HUES6 (cell line): ENCODE measurements at regions not wholly inside any gene's neighbourhood (a gene's known extent, or its start where the extent isn't known, plus 50 kb on each side); places are given as distances from the start of the nearest gene placed in this dataset.

Source experiments
- H3K27ac ChIP-seq: 2 replicates; pipeline ENCODE4 v1.7.0; 2013; ENCODE audit warnings: low read depth, mild to moderate bottlenecking, low read length, inconsistent platforms
- H3K27me3 ChIP-seq: 2 replicates; pipeline ENCODE4 v1.6.1; 2013; ENCODE audit warnings: low read length; ENCODE audit not compliant: control insufficient read depth, insufficient read depth
- H3K36me3 ChIP-seq: 2 replicates; pipeline ENCODE4 v1.6.1; 2013; ENCODE audit warnings: low read length; ENCODE audit not compliant: control insufficient read depth, insufficient read depth
- H3K4me1 ChIP-seq: 2 replicates; pipeline ENCODE4 v1.6.1; 2013; ENCODE audit warnings: low read length; ENCODE audit not compliant: control insufficient read depth, insufficient read depth
- H3K4me3 ChIP-seq: 2 replicates; pipeline ENCODE4 v1.5.1; 2013; ENCODE audit warnings: low read depth, low read length
- H3K9ac ChIP-seq: one replicate; pipeline ENCODE4 v1.6.1; 2013; ENCODE audit warnings: mild to moderate bottlenecking, low read length
- H3K9me3 ChIP-seq: 2 replicates; pipeline ENCODE4 v1.6.1; 2013; ENCODE audit warnings: low read depth, low read length; ENCODE audit not compliant: control insufficient read depth, insufficient read depth

GRCh38 chr9:82153032-82153431, 164.5 kb downstream of the SPATA31D1 start:
- no peaks in the 10 kb centered on the region for H3K27me3 ChIP-seq
- H3K9me3 ChIP-seq, result no peaks in the 10 kb centered on the region
- no peak overlapping the region for H3K27ac ChIP-seq
- H3K36me3 ChIP-seq, result no peaks in the 10 kb centered on the region
- no peak overlapping the region for H3K4me3 ChIP-seq
- no peaks in the 10 kb centered on the region for H3K4me1 ChIP-seq
- H3K9ac ChIP-seq, result no peak overlapping the region

- Histone ChIP-seq H3K4me1 (no peaks in the 10 kb centered on the region), H3K27me3 (no peaks in the 10 kb centered on the region), H3K4me3 (no peak overlapping the region), H3K27ac (no peak overlapping the region), H3K36me3 (no peaks in the 10 kb centered on the region), H3K9ac (no peak overlapping the region), H3K9me3 (no peaks in the 10 kb centered on the region)
Measured at GRCh38 chr9:82154573-82154972, 166.0 kb downstream of the SPATA31D1 start.

- Histone ChIP-seq H3K4me1 (no peaks in the 10 kb centered on the region), H3K36me3 (no peaks in the 10 kb centered on the region), H3K9ac (no peak overlapping the region), H3K27me3 (no peaks in the 10 kb centered on the region), H3K4me3 (no peak overlapping the region), H3K27ac (no peak overlapping the region), H3K9me3 (no peaks in the 10 kb centered on the region)
Measured at GRCh38 chr9:82161876-82162275, 173.3 kb downstream of the SPATA31D1 start.

GRCh38 chr9:82164159-82164558, 175.6 kb downstream of the SPATA31D1 start:
- Histone ChIP-seq H3K9me3 (no peaks in the 10 kb centered on the region), H3K27ac (no peak overlapping the region), H3K9ac (no peak overlapping the region), H3K27me3 (no peaks in the 10 kb centered on the region), H3K4me1 (no peaks in the 10 kb centered on the region), H3K4me3 (no peak overlapping the region), H3K36me3 (no peaks in the 10 kb centered on the region)

GRCh38 chr9:82167296-82167695, 178.7 kb downstream of the SPATA31D1 start:
- no peak overlapping the region for H3K27ac ChIP-seq
- no peaks in the 10 kb centered on the region for H3K36me3 ChIP-seq
- no peaks in the 10 kb centered on the region for H3K27me3 ChIP-seq
- H3K4me1 ChIP-seq, result peaks cover 9% of the 10 kb centered on the region
- no peaks in the 10 kb centered on the region for H3K9me3 ChIP-seq
- no peak overlapping the region for H3K9ac ChIP-seq
- no peak overlapping the region for H3K4me3 ChIP-seq

- H3K9ac ChIP-seq, result no peak overlapping the region
- no peak overlapping the region for H3K4me3 ChIP-seq
- H3K4me1 ChIP-seq, result peaks cover 9% of the 10 kb centered on the region
- H3K36me3 ChIP-seq, result no peaks in the 10 kb centered on the region
- H3K27me3 ChIP-seq, result no peaks in the 10 kb centered on the region
- H3K9me3 ChIP-seq, result no peaks in the 10 kb centered on the region
- no peak overlapping the region for H3K27ac ChIP-seq
Measured at GRCh38 chr9:82168585-82168984, 180.0 kb downstream of the SPATA31D1 start.

GRCh38 chr9:82170866-82171265, 182.3 kb downstream of the SPATA31D1 start:
- H3K4me3 ChIP-seq, result no peak overlapping the region
- H3K36me3 ChIP-seq, result no peaks in the 10 kb centered on the region
- no peaks in the 10 kb centered on the region for H3K27me3 ChIP-seq
- no peaks in the 10 kb centered on the region for H3K9me3 ChIP-seq
- peaks cover 9% of the 10 kb centered on the region for H3K4me1 ChIP-seq
- H3K9ac ChIP-seq, result no peak overlapping the region
- no peak overlapping the region for H3K27ac ChIP-seq

GRCh38 chr9:82171271-82171670, 182.7 kb downstream of the SPATA31D1 start:
- Histone ChIP-seq H3K4me3 (no peak overlapping the region), H3K27ac (no peak overlapping the region), H3K4me1 (peaks cover 9% of the 10 kb centered on the region), H3K9me3 (no peaks in the 10 kb centered on the region), H3K36me3 (no peaks in the 10 kb centered on the region), H3K27me3 (no peaks in the 10 kb centered on the region), H3K9ac (no peak overlapping the region)

- no peak overlapping the region for H3K9ac ChIP-seq
- H3K4me3 ChIP-seq, result no peak overlapping the region
- no peaks in the 10 kb centered on the region for H3K36me3 ChIP-seq
- H3K9me3 ChIP-seq, result no peaks in the 10 kb centered on the region
- H3K27ac ChIP-seq, result no peak overlapping the region
- peaks cover 13% of the 10 kb centered on the region for H3K4me1 ChIP-seq
- no peaks in the 10 kb centered on the region for H3K27me3 ChIP-seq
Measured at GRCh38 chr9:82180711-82181110, 192.1 kb downstream of the SPATA31D1 start.

GRCh38 chr9:82183181-82183860, 194.7 kb downstream of the SPATA31D1 start:
- Histone ChIP-seq H3K4me1 (peaks cover 13% of the 10 kb centered on the region), H3K9ac (no peak overlapping the region), H3K27me3 (no peaks in the 10 kb centered on the region), H3K27ac (no peak overlapping the region), H3K36me3 (no peaks in the 10 kb centered on the region), H3K9me3 (no peaks in the 10 kb centered on the region), H3K4me3 (no peak overlapping the region)

- peaks cover 13% of the 10 kb centered on the region for H3K4me1 ChIP-seq
- H3K27me3 ChIP-seq, result no peaks in the 10 kb centered on the region
- H3K36me3 ChIP-seq, result no peaks in the 10 kb centered on the region
- H3K9ac ChIP-seq, result no peak overlapping the region
- H3K4me3 ChIP-seq, result no peak overlapping the region
- H3K9me3 ChIP-seq, result no peaks in the 10 kb centered on the region
- no peak overlapping the region for H3K27ac ChIP-seq
Measured at GRCh38 chr9:82184524-82184923, 196.0 kb downstream of the SPATA31D1 start.
